ENCODE measurements at regions not wholly inside any gene's neighbourhood (a gene's known extent, or its start where the extent isn't known, plus 50 kb on each side); places are given as distances from the start of the nearest gene placed in this dataset.

DNA sequence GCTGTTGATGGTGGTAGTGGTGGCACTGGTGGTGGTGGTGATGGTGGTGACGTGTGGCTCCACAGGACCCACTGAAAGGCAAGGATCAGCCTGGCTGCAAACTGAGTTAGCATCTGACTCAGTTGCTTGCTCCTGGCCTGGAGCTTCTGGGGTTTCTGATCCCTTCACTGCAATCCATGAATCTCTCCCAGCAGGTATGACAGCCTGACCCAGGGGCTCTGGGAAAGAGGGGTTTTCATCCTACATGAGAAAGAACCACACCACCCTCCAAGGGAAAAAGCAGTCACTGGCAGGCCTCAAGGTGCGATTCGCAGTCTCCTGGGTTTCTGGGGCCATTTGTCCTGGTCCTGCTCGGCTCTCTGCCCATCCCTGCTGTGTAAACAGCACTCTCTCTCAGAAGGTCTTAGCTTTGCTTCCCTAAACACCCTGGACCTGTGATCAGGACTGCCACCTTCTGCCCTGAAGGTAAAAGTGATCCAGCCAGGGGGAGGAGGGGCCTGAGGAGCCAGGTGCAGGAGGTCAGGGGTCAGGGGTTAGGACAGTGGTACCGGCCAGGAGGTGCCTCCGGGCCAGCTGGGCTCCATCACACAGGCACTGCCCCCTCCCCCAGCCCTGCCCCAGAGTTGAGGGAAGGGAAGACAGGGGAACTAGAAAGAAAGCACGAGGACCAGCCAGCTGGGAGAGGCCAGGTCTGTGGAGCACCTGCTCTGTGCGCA is 152.0 kb downstream of the BMP7 start:
- DNase-seq: no peak
- ATAC-seq: no peak
- intact Hi-C loops (cut with micrococcal nuclease): no loop called here

DNA sequence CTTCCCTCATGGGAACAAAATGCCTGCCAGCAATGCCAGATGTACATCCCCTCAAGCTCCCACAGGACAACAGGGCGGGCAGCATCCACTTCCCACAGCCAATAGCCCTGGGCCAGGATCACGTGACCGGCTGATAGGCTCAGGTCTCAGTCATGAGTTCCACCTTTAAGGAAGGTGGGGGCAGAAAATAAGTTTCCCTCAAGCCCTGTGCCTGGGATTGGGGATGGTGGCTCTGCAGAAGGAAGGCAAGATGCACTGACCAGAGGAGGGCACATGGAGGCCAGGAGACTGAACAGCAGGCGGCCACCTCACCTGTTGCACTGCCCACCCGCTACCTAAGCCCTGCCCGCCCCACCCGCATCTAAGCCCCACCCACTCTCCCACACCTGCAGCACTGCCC is 149.1 kb downstream of the BMP7 start:
- no peak for DNase-seq
- no peak for ATAC-seq
- intact Hi-C loops (cut with micrococcal nuclease): no loop called here

DNA sequence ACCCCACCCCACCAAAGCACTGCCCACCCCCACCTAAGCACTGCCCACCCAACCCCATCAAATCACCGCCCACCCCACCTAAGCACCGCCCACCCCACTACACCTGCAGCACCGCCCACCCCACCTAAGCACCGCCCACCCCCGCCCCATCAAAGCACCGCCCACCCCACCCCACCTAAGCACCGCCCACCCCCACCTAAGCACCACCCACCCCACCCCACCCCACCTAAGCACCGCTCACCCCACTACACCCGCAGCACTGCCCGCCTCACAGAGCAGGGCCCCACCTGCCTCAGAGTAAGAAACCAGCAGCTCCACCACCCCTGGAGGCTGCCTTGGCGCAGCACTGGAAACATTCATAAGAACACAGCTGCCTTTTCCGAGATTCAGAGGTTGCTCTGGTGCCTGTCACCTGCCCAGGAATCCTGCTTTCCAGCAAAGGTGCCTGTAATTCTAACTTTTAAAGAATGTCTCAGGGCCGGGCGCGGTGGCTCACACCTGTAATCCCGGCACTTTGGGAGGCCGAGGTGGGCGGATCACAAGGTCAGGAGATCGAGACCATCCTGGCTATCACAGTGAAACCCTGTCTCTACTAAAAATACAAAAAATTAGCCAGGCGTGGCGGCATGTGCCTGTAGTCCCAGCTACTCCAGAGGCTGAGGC is 148.2 kb downstream of the BMP7 start:
- DNase-seq (no peak), ATAC-seq (no peak)
- intact Hi-C loops (cut with micrococcal nuclease): no loop called here

Measured in left ventricle myocardium superior (tissue), 1 donor.